Breast epithelium (tissue), 4 donors: ENCODE measurements at regions not wholly inside any gene's neighbourhood (a gene's known extent, or its start where the extent isn't known, plus 50 kb on each side); places are given as distances from the start of the nearest gene placed in this dataset.

Source experiments
- DNase-seq, 2 donors: peaks; one replicate each; pipeline ENCODE4 v3.0.0-alpha.2; 2019; ENCODE audit warnings: low spot score in 2 of 2
- H3K27ac ChIP-seq, 2 donors: fragments of 200-600 bp; sonication (generic) in 1 of 2; one replicate each; pipeline ENCODE4 v1.5.1; 2016 to 2019; ENCODE audit warnings: mild to moderate bottlenecking in 1 of 2
- H3K27me3 ChIP-seq, 2 donors: fragments of 200-600 bp; sonication (generic) in 1 of 2; one replicate each; pipeline versions ENCODE4 v1.5.1 to v1.6.0; 2017 to 2019; ENCODE audit warnings: control low read depth in 1 of 2, mild to moderate bottlenecking in 1 of 2
- H3K36me3 ChIP-seq: fragments of 200-600 bp; one replicate; pipeline ENCODE4 v1.5.1; 2019
- H3K4me1 ChIP-seq, 2 donors: fragments of 200-600 bp; sonication (generic); one replicate each; pipeline ENCODE4 v1.5.1; 2016 to 2019; ENCODE audit warnings: control low read depth in 1 of 2
- H3K4me3 ChIP-seq, 3 donors: fragments of 200-600 bp; sonication (generic); 1 replicate in 2 of 3; 2 replicates in 1 of 3; pipeline ENCODE4 v1.5.1; 2016 to 2019; ENCODE audit warnings: mild to moderate bottlenecking in 3 of 3, moderate library complexity in 2 of 3
- H3K9me3 ChIP-seq, 2 donors: fragments of 200-600 bp; sonication (generic) in 1 of 2; one replicate each; pipeline ENCODE4 v1.5.1; 2016 to 2019; ENCODE audit warnings: control low read depth in 1 of 2
- POLR2A ChIP-seq: fragments of 450-650 bp; IDR thresholded peaks from one replicate; pipeline ENCODE4 v1.6.1; 2016; ENCODE audit warnings: antibody characterized with exemption, mild to moderate bottlenecking, moderate library complexity
- POLR2AphosphoS5 ChIP-seq, 3 donors: sonication (generic); formaldehyde crosslinking; IDR thresholded peaks; one replicate each; pipeline ENCODE4 v1.6.1; 2017; ENCODE audit warnings: antibody characterized with exemption in 3 of 3
- intact Hi-C: fragments of 100-400 bp; cut with DNase I; formaldehyde crosslinking; loops from one replicate; pipeline ENCODE4 v1.15.1; 2023; ENCODE audit warnings: low total_unique reads
- TF ChIP-seq, protein P1 (sequence below), 3 donors: fragments of 450-650 bp; IDR thresholded peaks; one replicate each; pipeline ENCODE4 v1.5.1; 2016 to 2017; ENCODE audit warnings: antibody characterized with exemption in 3 of 3, mild to moderate bottlenecking in 3 of 3, moderate library complexity in 3 of 3

DNA sequence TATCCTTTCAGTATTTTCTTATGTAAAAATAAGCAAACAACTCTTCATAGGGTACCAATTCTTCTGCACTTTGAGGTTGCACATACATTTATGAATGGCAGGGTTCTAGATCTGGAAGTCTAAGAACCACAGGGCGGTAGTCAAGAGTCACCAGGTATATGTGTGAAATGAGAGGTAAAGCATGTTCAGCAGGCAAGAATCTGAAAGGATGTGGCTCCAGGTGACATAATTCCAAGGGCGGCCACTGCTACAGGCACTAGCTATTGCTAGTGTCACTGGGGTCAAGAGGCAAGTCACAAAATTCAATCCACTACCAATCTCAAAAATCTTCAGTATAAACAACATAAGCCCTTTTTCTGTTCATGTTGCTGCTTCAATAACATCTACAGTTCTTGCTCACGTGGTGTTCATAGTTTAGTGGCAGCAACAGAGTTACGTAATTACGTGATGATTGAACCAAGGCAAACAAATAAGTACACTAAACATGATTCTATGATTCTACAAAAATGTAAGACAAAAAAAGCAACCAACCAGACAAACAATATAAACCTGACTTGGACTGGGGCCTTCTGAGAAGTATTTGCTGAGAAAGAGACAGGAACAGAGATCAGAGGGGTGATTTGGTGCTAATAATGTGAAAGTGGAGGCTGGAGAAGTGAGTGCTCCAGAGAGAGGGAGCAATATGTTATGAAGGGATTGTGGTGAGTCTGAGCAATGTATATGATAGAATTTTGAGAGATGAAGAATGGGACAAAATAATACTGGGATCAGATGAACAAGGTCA, 101.7 kb downstream of the NAA11 start:
- H3K4me1 ChIP-seq, result no peaks in the 10 kb centered on the region
- no peak overlapping the region for H3K27ac ChIP-seq
- no peak overlapping the region for H3K4me3 ChIP-seq
- H3K27me3 ChIP-seq, result no peaks in the 10 kb centered on the region
- H3K36me3 ChIP-seq, result no peaks in the 10 kb centered on the region
- no peak for DNase-seq
- no peaks in the 10 kb centered on the region for H3K9me3 ChIP-seq
- intact Hi-C loops, result no loop called here
- no peak for TF ChIP-seq POLR2AphosphoS5 (IDR thresholded peaks at IDR 0.05)
- no peak for TF ChIP-seq POLR2A
- TF ChIP-seq, protein P1, sequence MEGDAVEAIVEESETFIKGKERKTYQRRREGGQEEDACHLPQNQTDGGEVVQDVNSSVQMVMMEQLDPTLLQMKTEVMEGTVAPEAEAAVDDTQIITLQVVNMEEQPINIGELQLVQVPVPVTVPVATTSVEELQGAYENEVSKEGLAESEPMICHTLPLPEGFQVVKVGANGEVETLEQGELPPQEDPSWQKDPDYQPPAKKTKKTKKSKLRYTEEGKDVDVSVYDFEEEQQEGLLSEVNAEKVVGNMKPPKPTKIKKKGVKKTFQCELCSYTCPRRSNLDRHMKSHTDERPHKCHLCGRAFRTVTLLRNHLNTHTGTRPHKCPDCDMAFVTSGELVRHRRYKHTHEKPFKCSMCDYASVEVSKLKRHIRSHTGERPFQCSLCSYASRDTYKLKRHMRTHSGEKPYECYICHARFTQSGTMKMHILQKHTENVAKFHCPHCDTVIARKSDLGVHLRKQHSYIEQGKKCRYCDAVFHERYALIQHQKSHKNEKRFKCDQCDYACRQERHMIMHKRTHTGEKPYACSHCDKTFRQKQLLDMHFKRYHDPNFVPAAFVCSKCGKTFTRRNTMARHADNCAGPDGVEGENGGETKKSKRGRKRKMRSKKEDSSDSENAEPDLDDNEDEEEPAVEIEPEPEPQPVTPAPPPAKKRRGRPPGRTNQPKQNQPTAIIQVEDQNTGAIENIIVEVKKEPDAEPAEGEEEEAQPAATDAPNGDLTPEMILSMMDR (IDR thresholded peaks at IDR 0.05), result no peak

DNA sequence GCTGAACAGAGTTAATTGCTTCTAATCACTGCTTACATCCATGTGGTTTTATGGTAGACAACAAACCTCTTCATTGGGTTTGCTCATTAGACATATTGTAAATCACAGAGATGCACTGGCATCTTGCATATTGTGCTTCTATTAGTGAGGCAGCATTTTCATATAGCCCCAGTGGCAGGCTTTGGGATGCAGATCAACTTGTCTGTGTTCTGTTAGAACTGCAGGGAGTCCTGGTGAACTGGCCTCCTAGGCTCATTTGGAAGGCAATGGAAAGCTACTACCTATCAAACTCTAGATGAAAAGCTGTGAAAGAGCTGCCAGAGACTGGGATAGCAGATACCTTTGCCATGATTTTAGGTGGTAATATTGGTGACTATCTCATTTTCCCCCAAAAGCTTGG, 108.8 kb downstream of the NAA11 start:
- no peak overlapping the region for H3K4me3 ChIP-seq
- H3K27me3 ChIP-seq, result no peaks in the 10 kb centered on the region
- intact Hi-C loops, result no loop called here
- no peaks in the 10 kb centered on the region for H3K4me1 ChIP-seq
- no peaks in the 10 kb centered on the region for H3K9me3 ChIP-seq
- H3K27ac ChIP-seq, result no peak overlapping the region
- DNase-seq, result no peak
- no peak for TF ChIP-seq POLR2A
- TF ChIP-seq, protein P1 (IDR thresholded peaks at IDR 0.05), result no peak
- no peak for TF ChIP-seq POLR2AphosphoS5 (IDR thresholded peaks at IDR 0.05)
- H3K36me3 ChIP-seq, result no peaks in the 10 kb centered on the region

DNA sequence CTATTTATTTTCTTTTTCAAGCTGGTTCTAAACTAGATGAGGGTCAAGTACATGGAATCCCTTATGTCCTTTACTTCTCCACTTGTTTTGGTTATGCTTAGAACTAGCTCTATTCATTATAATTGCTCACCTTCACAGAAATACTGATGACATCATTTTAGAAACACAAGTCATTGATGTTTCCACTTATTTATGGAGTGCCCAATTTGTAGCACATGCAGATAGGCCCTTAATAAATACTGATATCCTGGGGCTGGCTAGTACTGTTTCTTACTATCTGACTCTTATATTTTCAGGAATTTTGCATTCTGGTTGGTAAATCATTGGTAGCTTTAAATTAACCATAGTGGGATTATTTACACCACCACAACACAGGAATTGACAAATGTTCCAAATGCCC, 112.2 kb downstream of the NAA11 start:
- no peaks in the 10 kb centered on the region for H3K4me1 ChIP-seq
- intact Hi-C loops, result loop anchor here (2.0 kb wide), 1 partner anchor 65 kb away; no protein-coding TSS in a partner anchor
- no peak overlapping the region for H3K4me3 ChIP-seq
- H3K36me3 ChIP-seq, result no peaks in the 10 kb centered on the region
- TF ChIP-seq POLR2AphosphoS5 (IDR thresholded peaks at IDR 0.05), result no peak
- no peak for TF ChIP-seq POLR2A
- TF ChIP-seq, protein P1 (IDR thresholded peaks at IDR 0.05), result no peak
- no peak overlapping the region for H3K27ac ChIP-seq
- H3K27me3 ChIP-seq, result no peaks in the 10 kb centered on the region
- H3K9me3 ChIP-seq, result no peaks in the 10 kb centered on the region
- DNase-seq, result no peak

DNA sequence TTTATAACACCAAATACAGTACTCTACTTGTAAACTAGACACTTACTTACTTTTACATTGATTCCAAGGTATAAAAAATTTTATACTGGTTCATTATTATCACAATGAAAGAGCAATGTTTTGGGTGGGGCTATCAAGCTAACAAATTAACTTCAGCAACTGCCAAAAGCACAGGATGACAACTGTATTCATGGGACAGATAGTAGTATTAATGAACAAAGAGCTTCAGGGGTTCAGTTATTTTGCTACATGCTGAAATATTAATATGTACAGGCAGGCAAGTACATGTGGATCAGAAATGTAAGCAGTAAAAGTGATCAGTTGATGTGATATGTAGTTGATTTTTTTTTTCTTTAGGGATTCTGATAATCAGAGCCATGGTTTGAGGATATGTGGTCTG, 112.9 kb downstream of the NAA11 start:
- no peak overlapping the region for H3K27ac ChIP-seq
- no peaks in the 10 kb centered on the region for H3K4me1 ChIP-seq
- H3K4me3 ChIP-seq, result no peak overlapping the region
- intact Hi-C loops, result loop anchor here (2.0 kb wide), 1 partner anchor 64 kb away; no protein-coding TSS in a partner anchor
- H3K36me3 ChIP-seq, result no peaks in the 10 kb centered on the region
- H3K27me3 ChIP-seq, result no peaks in the 10 kb centered on the region
- DNase-seq, result no peak
- TF ChIP-seq, protein P1 (IDR thresholded peaks at IDR 0.05), result no peak
- TF ChIP-seq POLR2A (no peak), POLR2AphosphoS5 (IDR thresholded peaks at IDR 0.05) (no peak)
- no peaks in the 10 kb centered on the region for H3K9me3 ChIP-seq

DNA sequence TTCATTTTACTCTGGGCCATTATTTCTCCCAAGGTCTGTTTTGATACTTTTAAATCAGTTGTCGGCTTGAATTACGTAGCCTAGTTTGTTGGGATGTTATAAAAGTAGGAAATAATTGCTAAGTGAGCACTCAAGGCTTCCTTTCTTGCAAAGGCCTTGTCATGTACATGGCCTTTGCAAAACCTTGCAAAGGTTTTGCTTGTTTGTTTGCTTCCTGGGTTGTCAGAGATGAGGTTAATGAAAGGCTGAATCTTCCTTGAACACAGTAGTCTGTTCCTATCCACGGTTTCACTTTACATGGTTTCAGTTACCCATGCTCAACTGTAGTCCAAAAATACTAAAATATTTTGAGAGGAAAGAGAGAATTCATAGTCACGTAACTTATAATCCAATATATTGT, 113.5 kb downstream of the NAA11 start:
- TF ChIP-seq POLR2A, result no peak
- TF ChIP-seq, protein P1 (IDR thresholded peaks at IDR 0.05), result no peak
- no peak for TF ChIP-seq POLR2AphosphoS5 (IDR thresholded peaks at IDR 0.05)
- H3K4me3 ChIP-seq, result no peak overlapping the region
- intact Hi-C loops, result loop anchor here (2.0 kb wide), 1 partner anchor 64 kb away; no protein-coding TSS in a partner anchor
- no peaks in the 10 kb centered on the region for H3K9me3 ChIP-seq
- no peak overlapping the region for H3K27ac ChIP-seq
- no peaks in the 10 kb centered on the region for H3K36me3 ChIP-seq
- no peak for DNase-seq
- H3K27me3 ChIP-seq, result no peaks in the 10 kb centered on the region
- H3K4me1 ChIP-seq, result no peaks in the 10 kb centered on the region
